ENCODE measurements at regions not wholly inside any gene's neighbourhood (a gene's known extent, or its start where the extent isn't known, plus 50 kb on each side); places are given as distances from the start of the nearest gene placed in this dataset.

DNA sequence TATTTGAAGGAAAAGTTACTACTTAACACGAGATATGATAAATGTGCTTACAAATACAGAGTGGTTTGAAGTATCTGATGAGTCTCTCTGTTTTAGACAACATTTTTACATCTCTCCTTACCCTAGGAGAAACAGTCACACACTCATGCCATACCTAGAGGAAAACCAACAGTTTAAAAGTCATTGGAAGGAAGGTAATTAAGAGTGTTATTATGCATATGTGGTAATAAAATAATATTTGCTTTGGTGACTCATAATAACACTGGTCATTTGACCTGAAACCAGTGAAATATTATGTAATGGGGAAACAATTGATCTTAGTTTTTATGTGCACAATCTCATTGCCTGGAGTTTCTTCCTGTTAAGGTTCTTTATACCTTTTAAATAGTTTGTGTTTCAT, 136.9 kb upstream of the SOX21 start:
- TF ChIP-seq, protein P1, sequence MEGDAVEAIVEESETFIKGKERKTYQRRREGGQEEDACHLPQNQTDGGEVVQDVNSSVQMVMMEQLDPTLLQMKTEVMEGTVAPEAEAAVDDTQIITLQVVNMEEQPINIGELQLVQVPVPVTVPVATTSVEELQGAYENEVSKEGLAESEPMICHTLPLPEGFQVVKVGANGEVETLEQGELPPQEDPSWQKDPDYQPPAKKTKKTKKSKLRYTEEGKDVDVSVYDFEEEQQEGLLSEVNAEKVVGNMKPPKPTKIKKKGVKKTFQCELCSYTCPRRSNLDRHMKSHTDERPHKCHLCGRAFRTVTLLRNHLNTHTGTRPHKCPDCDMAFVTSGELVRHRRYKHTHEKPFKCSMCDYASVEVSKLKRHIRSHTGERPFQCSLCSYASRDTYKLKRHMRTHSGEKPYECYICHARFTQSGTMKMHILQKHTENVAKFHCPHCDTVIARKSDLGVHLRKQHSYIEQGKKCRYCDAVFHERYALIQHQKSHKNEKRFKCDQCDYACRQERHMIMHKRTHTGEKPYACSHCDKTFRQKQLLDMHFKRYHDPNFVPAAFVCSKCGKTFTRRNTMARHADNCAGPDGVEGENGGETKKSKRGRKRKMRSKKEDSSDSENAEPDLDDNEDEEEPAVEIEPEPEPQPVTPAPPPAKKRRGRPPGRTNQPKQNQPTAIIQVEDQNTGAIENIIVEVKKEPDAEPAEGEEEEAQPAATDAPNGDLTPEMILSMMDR (conservative IDR thresholded peaks at IDR 0.05 in 1 of 2, IDR thresholded peaks at IDR 0.05 in 1 of 2; ENCODE audit: low read depth in 1 of 2, low read length in 2 of 2): no peak
- TF ChIP-seq EZH2 (IDR thresholded peaks at IDR 0.05; ENCODE audit: low read length, missing control alignments): no peak
